ENCODE measurements at regions not wholly inside any gene's neighbourhood (a gene's known extent, or its start where the extent isn't known, plus 50 kb on each side); places are given as distances from the start of the nearest gene placed in this dataset.
"Not testable (repeated sequence)": the region's sequence is repeated elsewhere in the genome, so short reads cannot be mapped to it uniquely, and the experiment has no call there.

- not testable (repeated sequence) for DNase-seq (ENCODE audit: low read depth in 3 of 3, low spot score in 2 of 3)
These were observed 243.3 kb downstream of the TTC6 start for GRCh38 chr14:37838778-37839177.

- not testable (repeated sequence) for DNase-seq (ENCODE audit: low read depth in 3 of 3, low spot score in 2 of 3)
These were observed 245.6 kb downstream of the TTC6 start for GRCh38 chr14:37841039-37841438.

GRCh38 chr14:37842106-37842505 lies 246.7 kb downstream of the TTC6 start:
- DNase-seq (ENCODE audit: low read depth in 3 of 3, low spot score in 2 of 3): no peak

- DNase-seq (ENCODE audit: low read depth in 3 of 3, low spot score in 2 of 3): no peak
These were observed 248.7 kb downstream of the TTC6 start for GRCh38 chr14:37843954-37844607.

GRCh38 chr14:37844614-37845013 lies 249.2 kb downstream of the TTC6 start:
- DNase-seq (ENCODE audit: low read depth in 3 of 3, low spot score in 2 of 3): no peak

GRCh38 chr14:37848985-37849621 lies 253.7 kb downstream of the TTC6 start:
- no peak for DNase-seq (ENCODE audit: low read depth in 3 of 3, low spot score in 2 of 3)

- DNase-seq (ENCODE audit: low read depth in 3 of 3, low spot score in 2 of 3): no peak
These were observed 255.6 kb downstream of the TTC6 start for GRCh38 chr14:37851054-37851453.

GRCh38 chr14:37855871-37856270 lies 260.4 kb downstream of the TTC6 start:
- DNase-seq (ENCODE audit: low read depth in 3 of 3, low spot score in 2 of 3): no peak

- DNase-seq (ENCODE audit: low read depth in 3 of 3, low spot score in 2 of 3): no peak
These were observed 262.4 kb downstream of the TTC6 start for GRCh38 chr14:37857774-37858266.

- no peak for DNase-seq (ENCODE audit: low read depth in 3 of 3, low spot score in 2 of 3)
These were observed 263.3 kb downstream of the TTC6 start for GRCh38 chr14:37858733-37859132.

- DNase-seq (ENCODE audit: low read depth in 3 of 3, low spot score in 2 of 3): no peak
These were observed 263.7 kb downstream of the TTC6 start for GRCh38 chr14:37859177-37859576.

- no peak for DNase-seq (ENCODE audit: low read depth in 3 of 3, low spot score in 2 of 3)
These were observed 266.8 kb downstream of the TTC6 start for GRCh38 chr14:37862263-37862662.

GRCh38 chr14:37864128-37864527 lies 268.7 kb downstream of the TTC6 start:
- DNase-seq (ENCODE audit: low read depth in 3 of 3, low spot score in 2 of 3): no peak

- DNase-seq (ENCODE audit: low read depth in 3 of 3, low spot score in 2 of 3): no peak
These were observed 269.7 kb downstream of the TTC6 start for GRCh38 chr14:37864861-37865718.

GRCh38 chr14:37865719-37866549 lies 270.5 kb downstream of the TTC6 start:
- no peak for DNase-seq (ENCODE audit: low read depth in 3 of 3, low spot score in 2 of 3)

- no peak for DNase-seq (ENCODE audit: low read depth in 3 of 3, low spot score in 2 of 3)
These were observed 274.2 kb downstream of the TTC6 start for GRCh38 chr14:37869633-37870032.

- DNase-seq (ENCODE audit: low read depth in 3 of 3, low spot score in 2 of 3): no peak
These were observed 274.7 kb downstream of the TTC6 start for GRCh38 chr14:37870170-37870569.

GRCh38 chr14:37870632-37871346 lies 275.4 kb downstream of the TTC6 start:
- DNase-seq (ENCODE audit: low read depth in 3 of 3, low spot score in 2 of 3): no peak

- not testable (repeated sequence) for DNase-seq (ENCODE audit: low read depth in 3 of 3, low spot score in 2 of 3)
These were observed 278.6 kb downstream of the TTC6 start for GRCh38 chr14:37874065-37874428.

Measured in right renal cortex interstitium (tissue), 3 donors.